ENCODE measurements at regions not wholly inside any gene's neighbourhood (a gene's known extent, or its start where the extent isn't known, plus 50 kb on each side); places are given as distances from the start of the nearest gene placed in this dataset.

DNA sequence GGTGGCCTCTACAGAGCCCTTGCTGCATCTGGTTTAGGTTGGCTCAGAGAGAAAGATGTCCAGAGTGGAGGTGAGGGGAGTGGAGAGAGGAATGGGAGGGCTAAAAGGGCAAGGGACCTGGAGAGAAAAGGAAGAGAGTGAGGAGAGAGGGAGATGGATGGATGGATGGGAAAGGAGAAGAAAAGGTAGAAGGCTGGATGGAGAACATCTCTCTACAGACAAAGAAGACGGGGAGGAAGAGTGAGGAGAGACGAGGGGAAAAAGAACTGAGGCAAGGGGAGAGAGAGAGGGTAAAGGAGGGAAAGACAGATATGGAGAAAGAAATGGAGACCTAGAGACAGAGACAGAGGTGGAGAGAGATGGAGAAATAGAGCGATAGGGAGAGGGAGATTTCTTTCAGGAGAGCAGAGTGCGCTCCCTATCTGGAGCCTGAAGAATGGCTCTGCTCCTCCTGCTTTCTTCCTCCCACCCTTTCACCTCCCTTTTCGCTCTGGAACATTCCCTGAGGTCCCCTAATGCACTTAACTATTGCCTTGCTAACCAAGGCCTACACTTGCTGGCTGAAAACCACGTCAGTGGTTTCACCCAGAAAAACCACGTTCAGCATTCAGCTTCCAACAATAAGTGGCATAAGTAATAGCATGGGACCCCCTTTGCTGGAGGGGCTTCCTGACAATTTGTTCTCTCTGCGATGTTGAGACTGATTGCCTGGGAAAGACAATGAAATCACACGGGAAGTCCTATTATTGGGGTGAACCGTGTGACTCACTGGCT, 286.3 kb downstream of the CDH26 start:
- no peak for DNase-seq (ENCODE audit: low spot score)

DNA sequence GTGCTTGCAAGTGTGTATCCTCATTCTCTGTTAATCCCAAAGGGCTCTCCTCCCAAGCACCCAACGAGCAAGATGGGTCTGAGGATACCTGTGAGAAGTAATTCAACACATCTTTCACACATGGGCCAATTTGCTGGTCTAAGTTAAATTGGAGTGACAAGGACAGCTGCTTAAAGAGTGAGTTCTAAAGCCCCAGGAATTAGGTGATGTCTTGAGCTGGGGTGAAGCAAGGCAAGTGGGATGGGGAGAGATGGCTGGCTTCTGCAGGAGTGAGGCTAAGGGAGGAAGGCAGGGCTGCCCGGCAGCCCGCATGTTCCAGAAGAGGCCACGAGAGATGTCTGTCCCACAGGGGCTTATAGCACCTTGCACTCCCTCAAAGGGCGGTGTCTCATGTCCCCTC, 288.5 kb downstream of the CDH26 start:
- no peak for DNase-seq (ENCODE audit: low spot score)

DNA sequence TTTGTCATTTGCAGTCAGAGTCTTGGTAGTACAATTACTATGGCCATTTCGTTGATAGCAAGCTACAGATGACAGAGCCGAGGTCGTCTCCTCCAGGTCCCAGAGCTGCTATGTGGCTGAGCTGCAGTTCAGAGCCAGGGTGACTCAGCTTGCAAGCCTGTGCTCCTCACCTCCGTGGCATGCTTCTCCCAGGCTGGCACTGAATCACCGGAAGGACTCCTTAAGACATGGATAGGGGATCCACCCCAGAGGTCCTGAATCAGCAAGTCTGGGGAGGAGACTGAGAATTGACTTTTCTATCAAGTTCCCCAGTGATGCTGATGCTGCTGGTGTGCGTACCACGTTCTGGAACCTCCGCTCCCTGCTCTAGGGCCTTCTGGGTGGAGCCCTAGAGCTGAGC, 291.2 kb downstream of the CDH26 start:
- DNase-seq (ENCODE audit: low spot score): peak; percentile 96

DNA sequence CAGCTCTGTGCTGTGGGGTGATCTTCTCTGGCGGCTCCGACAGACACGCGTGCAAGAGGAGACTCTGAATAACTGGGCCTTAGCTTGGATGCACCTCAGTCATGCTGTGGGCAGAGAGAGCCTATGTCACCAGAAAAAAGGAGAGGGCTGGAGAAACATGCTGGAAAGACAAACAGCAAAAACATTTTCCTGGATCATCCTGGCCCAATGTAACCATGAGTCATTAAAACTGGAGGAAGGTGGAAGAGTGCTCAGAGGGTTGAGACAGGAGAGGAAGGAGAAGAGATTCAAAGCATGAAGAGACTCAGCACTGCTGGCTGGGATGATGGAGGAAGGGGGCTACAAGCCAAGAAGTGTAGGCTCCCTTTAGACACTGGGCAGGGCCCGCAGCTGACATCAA, 292.0 kb downstream of the CDH26 start:
- DNase-seq (ENCODE audit: low spot score): peak; percentile 15

DNA sequence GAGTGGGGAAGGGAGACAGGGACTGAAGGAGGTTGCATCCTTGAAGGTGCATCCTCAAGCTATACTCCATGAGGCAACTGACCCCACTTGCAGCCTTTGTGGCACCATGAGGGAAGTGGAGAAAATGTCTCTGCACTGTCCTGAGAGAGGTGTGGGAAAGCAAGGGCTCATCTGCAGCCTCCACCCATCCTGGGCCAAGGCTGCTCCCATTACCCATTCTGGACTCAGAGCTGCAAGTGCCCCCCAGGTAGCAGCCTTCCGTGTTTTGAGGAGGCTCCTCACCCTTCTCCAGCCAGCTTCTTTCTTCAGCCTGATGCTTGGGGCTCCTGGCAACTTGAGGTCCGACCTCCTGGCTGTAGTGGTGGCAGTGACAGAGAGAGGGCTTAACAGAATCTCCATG, 294.6 kb downstream of the CDH26 start:
- no peak for DNase-seq (ENCODE audit: low spot score)

DNA sequence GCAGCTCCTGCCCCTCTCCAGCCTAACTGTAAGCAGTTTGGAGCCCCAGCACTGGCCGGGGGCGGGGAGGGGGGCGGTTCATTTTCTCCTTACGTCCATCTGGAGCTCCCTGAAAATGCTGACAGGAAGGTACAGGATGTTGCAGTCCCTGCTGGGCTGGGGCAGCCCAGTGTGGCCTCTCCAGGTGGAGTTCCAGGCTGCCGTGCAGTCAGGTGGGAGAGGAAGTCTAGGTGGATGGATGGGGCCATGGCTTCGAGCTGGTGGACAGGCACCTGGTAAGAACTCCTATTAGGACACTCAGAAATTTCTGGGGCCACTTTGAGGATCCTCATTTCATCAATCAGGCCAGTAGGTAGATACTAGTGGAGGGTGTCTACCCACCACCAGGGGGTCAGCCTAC, 295.2 kb downstream of the CDH26 start:
- no peak for DNase-seq (ENCODE audit: low spot score)

DNA sequence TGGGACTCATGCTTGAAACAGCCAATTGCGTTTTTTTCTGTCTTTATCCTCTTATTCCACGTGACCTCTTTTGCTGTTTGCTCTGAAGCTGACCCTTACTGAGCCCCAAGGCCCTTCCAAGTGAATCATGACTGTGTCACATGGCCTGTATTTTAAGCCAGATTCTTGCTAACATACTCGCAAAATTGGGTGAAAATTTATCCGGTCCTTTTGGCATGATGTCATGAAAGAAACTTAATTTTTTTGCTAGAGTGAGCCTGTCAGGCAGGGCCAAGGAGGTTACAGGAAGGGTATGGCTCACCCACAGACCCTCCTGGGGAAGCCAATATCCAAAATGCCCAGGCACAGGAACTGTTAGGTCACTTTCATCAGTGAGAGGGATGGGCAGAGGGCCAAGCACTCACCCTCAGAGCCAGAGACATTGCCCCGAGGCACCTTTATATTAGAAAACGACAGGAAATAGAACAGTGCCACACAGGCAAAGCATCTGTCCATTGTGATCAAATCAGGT, 296.7 kb downstream of the CDH26 start:
- DNase-seq (ENCODE audit: low spot score): peak; percentile 53

DNA sequence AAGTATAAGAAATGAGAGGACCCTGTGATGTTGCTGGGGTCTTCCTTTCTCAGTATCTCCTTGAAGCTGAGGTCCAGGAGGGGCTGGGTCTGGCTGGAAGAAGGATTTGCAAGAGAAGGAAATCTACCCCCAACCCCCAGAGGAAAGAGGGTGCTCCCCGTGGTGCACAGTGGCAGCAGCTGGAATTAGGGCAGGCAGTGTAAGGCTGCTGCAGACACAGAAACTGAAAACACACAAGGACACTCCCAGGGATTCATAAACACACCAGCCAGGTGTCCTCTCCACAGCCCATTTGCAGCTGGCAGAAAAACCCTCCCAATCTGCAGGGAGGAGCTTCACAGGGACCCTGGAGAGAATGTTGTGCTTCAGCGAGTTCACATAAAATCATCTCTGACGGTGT, 297.2 kb downstream of the CDH26 start:
- no peak for DNase-seq (ENCODE audit: low spot score)

DNA sequence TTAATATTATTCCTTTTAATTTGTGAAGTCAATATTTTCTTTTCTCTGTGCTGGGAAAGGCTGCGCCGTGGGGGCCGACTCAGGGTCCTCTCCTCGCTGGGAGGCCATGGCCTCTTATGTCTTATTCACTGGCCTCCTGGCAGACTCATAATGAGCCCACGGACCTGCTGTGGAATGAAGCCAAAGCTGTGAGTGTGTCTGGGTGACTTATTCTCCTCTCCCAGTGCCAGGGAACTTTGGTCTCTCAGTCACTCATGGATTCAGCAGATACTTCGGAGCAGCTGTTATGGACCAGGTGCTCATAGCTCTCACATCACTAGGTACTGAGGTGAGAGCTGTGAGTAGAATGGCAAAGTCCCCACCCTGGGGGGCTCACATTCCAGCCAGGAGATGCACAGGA, 297.6 kb downstream of the CDH26 start:
- peak; percentile 7 for DNase-seq (ENCODE audit: low spot score)

DNA sequence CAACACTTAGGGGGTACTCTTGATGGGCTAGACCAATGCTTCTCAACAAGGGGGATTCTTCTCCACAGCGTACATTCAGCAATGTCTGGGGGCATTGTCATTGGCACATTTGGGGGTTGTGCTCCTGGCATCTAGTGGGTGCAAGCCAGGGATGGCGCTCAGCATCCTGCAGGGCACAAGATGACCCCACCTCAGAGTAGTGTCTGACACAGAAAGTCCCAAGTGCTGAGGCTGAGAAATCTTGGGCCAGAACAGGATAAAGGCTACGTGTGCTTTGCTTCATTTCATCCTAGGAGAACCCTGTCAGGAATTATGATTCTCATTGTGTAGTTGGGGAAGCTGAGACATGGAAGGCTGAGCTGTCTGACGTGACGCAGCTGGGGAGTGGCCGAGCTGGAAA, 298.6 kb downstream of the CDH26 start:
- no peak for DNase-seq (ENCODE audit: low spot score)

DNA sequence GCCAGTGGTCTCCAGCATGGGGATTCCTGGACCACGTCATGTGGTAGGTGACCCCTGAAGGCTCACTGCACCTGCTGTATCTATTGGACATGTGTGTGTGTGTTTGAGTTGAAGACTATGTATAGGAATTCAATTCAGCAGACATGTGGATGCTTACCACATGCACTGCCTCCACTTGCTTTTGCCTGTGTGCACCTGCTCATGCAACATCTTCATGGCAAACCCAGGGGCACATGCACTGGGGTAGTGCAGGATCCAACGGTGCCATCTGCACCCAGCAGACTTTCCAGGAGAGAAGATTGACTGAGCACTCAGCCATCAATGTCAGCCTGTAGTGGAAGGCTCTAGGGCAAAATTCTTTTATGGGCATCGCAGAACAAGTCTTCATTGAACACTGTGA, 299.4 kb downstream of the CDH26 start:
- DNase-seq (ENCODE audit: low spot score): no peak

DNA sequence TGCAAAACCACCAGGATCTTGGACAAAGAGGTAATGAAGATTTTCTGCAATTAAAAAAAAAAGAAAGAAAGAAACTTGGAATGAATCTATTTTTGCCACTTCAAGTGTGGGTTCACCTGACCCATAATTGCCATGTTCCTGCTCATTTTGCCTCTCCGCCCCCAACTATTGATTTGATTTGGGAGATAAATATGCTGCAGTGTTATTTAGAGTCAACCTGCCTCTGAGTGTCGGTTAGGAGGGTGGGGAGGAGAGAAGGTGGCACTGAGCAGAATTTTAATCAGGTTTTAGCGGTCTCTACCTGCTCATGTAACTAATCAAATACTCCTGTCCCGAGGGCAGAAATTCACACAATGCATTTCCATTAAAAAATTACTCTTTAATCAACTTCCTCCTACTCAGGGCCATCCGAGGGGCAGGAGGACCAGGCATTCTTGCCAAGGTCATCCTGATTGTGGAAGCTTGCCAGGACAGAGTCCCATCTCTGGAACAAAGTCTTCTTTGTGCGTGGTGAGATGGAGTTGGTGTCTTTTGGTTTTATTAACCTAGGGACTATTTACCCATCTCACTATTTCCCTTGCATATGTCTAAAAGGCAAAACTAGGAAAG, 300.1 kb downstream of the CDH26 start:
- no peak for DNase-seq (ENCODE audit: low spot score)

DNA sequence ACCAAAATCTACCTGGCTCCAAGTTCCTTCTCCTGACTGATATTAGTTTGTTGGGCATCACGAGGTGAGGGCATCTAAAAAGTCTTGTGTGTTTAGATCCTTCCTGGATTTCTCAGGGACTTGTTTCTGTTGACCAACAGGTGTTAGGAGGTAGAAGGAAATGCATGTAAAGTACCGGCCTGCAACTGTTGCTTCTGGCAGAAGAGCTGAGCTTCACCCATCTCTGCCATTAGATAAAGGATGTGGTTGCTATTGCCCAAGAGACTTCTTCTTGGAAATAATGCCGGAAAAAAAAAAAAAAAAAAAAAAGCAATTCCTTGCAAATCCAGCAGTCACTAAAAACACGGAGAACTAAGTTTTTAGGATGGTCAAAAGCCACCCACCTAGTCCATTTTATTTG, 303.1 kb downstream of the CDH26 start:
- DNase-seq (ENCODE audit: low spot score): no peak

DNA sequence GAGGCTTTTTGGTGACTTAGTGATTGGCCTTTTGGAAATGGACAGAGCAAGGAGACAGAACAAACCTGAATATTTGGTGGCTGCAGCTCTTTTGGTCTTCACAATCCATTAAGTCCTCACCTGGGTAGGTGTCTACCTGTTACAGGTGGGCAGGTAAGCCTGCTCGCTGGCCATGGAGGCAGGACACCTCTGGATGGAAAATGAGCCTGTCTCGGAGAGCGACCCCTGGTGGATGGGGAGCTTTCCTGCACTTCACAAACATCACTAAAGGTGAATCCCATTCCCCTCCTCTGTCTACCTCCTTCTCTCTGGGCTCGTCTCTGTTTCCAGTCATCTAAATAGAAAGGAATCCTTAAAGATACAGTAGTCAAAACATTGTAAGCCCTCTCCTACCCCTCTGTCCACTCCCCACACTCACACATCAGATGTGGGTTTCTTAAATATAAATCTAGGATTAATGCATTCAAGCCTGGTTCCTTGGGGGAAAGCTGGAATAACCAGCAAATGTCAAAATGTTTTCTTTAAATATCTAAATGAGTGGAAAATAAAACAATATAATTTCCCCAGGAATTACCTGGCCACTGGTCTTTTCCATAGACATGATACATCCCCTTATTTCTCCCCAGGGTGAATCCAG, 304.9 kb downstream of the CDH26 start:
- DNase-seq (ENCODE audit: low spot score): peak; percentile 23

DNA sequence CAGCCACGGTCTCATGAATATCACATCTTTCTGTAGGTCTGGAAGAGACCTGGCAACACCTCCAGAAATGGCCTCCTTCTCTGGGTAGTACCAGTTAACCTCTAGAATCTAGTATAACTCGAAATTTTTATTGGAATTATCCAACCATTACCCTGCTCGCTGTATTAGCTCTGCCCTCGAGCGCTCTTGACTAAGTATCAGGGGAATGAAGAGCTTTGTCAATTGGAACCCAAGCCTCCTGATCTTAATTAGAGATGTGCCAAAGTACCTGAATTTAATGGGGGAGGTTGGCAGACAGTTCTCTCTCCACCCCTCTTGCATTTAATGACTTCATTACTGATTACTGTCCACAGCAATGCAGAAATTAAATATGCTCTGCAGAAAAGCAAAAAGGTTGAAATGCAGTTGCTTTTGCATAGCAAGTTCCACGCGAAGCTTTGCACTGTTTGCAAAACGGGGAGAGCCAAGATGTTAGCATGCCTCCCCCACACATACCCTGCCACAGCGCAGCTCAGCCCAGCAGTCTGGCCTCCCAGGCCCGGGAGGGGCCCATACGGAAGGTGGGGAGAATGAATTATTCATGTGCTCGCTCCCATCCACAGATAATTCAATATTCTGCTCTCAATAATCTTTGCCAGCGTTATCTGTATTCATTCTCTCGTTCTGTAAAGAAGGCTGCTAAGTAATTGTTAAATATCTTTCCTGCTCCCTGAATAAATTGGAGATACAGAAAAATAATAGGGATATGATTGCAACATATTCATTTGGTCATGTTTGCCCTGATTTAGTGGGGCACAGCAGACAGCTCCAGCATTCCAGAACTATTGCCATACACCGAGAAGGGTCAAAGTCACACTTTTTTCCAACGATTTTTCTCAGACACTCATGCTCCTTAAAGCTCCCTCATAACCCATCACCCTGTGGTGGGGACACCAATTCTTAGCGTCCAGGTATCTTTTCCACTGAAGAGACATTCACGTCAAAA, 305.8 kb downstream of the CDH26 start:
- no peak for DNase-seq (ENCODE audit: low spot score)

DNA sequence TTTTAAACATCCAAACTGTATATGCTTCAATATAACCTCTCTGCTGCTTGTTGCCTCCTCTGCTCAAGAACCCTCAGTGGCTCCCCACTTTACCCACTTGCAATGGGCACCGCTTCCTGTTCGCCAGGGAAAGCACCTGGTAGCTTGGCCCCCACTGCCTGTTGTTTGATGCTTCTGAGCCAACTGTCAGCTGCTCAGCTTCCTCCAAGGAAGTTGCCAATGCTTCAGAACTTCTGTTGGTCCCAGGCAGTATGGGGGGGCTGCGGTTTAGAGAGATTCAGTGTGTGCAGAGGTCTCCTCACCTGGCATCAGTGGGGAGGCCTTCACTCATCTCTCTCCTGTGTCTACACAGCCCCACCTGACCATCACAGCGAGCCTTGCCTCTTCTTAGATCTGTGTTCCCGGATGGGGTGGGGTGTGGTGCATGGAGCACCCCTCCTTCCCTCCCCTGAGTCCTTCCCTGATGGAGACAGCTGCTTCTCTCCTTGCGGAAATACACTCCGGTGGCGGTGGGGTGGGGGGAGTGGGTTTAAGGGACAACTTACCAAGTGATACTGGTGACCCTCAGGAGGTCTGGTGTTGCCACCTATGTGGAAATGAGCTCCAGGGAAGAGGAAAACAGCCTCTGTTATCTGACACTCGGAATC, 308.1 kb downstream of the CDH26 start:
- no peak for DNase-seq (ENCODE audit: low spot score)

DNA sequence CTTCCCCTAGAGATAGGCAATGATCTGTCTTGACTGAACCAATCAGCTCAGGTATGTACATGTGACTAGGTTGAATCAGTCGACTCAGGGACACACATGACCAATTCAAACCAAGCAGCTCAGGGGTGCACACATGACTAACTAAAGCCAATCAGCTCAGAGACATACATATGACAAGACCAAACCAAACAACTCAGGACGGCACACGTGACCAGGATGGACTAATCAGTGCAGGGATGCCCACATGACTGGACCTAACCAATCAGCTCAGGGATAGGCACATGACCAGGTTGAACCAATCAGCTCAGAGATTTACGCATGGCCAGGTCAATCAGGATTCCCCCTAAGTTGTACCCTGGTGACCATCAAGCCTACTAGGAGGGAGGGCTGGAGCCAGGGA, 310.3 kb downstream of the CDH26 start:
- peak; percentile 21 for DNase-seq (ENCODE audit: low spot score)

DNA sequence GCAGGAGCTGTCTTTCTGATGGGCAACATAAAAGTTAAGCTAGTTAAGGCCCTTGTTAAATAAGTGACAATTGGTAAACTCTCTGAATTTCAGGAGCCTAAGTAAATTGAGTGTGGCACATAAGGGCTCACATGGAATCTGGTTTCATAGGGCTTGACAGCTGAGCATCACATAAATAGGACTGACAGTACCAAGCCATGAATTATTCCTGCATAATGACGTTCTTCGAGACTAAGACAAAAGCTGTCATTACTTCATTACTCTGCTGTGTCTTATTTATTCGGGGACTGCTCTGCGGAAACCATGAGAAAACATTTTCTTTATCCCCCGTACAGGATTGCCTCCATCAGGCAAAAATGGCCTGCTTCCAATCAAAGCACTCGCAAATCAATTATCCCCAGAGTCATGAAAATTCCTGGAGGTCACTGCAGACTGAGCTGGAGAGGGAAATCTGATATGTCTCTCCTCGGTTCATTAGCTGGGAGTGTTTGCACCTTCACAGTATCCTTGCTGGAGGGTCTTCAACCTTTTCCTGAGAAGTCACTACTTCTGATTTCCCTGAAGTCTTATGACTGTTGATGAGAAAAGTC, 311.4 kb downstream of the CDH26 start:
- no peak for DNase-seq (ENCODE audit: low spot score)

DNA sequence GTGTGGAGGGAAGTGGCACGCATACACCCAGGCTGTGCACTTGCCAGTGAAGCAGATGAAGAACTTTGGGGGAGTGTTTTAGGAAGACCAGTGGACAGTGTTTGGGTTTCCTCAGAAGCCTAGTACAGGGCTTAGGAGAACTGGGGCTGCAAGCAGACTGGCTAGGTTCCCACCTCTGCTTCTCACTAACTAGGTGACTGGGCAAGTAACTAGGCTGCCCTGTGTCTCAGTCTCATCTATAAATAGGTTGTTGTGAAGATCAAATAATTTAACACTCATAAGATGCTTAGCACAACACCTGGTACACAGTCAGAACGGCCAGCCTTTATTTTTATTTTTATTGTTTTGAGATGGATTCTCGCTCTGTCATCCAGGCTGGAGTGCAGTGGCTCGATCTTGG, 312.1 kb downstream of the CDH26 start:
- no peak for DNase-seq (ENCODE audit: low spot score)

DNA sequence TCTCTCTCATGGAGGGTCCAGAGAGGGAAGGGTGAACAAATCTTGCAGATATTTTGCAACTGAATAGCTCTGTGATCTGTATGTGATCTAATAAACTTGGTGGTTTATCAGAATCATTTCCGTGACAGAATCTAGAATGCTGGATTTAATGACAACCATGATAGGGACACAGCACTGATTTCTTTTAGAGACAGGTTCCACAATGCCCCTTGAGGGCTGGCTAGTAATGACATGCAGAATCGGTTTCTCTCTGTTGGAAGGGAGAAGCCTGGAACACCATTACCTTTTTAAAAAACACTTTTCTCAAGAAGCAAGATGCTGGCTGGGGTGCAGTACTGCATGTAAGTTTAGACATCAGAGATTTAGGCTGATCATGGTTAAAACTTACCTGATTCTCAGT, 313.4 kb downstream of the CDH26 start:
- no peak for DNase-seq (ENCODE audit: low spot score)

DNA sequence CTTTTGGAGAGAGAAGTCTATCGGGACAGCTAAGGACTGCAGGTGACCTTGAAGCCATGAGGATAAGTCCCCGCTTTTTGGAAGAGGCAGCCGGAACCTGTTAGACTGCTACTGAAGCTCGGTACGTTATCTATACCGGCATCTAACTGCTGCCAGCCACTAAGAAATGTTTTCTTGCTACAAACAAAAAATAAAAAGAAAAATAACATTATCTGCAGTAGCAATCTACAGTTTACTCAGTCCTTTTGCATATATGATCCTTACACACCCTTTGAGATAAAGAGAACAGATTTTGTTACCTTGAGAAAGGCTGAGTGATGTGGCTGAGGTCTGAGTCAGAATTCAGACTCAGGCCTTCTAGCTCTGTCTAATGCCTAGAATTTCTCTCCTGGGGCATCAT, 314.6 kb downstream of the CDH26 start:
- DNase-seq (ENCODE audit: low spot score): no peak
